AG04450 (cell line): ENCODE measurements at regions not wholly inside any gene's neighbourhood (a gene's known extent, or its start where the extent isn't known, plus 50 kb on each side); places are given as distances from the start of the nearest gene placed in this dataset.

Experiments used
- CTCF ChIA-PET: fragments of 300-600, 350-600 bp; formaldehyde crosslinking; extraction: SDS; loops from one replicate; lab custom pipeline; 2022; ENCODE audit warnings: antibody characterized with exemption, inconsistent platforms; lab: Charles Lee
- POLR2A ChIA-PET: fragments of 350-600 bp; formaldehyde crosslinking; extraction: SDS; loops from one replicate; lab custom pipeline; 2021; ENCODE audit warnings: antibody characterized with exemption, inconsistent platforms; lab: Yijun Ruan, JAX
- DNase-seq: peaks from one replicate; pipeline ENCODE4 v3.0.0-alpha.2; 2011; ENCODE audit warnings: low read depth, low spot score
- H3K27ac ChIP-seq: one replicate; pipeline ENCODE4 v1.5.1; 2012; ENCODE audit warnings: low read depth, low read length, control low read depth
- H3K27me3 ChIP-seq: one replicate; pipeline ENCODE4 v1.6.0; 2012; ENCODE audit warnings: low read length; ENCODE audit not compliant: control insufficient read depth, insufficient read depth
- H3K4me3 ChIP-seq: 2 replicates; pipeline ENCODE4 v1.5.1; 2011; ENCODE audit warnings: mild to moderate bottlenecking, low read depth, low read length, control low read depth
- H3K9me3 ChIP-seq: 2 replicates; pipeline ENCODE4 v1.5.1; 2012; ENCODE audit warnings: low read length; ENCODE audit not compliant: control insufficient read depth, insufficient read depth
- TF ChIP-seq, protein P1 (sequence below): IDR thresholded peaks from 2 replicates; pipeline ENCODE4 v1.5.1; 2011; ENCODE audit warnings: low read depth, low read length, control low read depth, inconsistent platforms

DNA sequence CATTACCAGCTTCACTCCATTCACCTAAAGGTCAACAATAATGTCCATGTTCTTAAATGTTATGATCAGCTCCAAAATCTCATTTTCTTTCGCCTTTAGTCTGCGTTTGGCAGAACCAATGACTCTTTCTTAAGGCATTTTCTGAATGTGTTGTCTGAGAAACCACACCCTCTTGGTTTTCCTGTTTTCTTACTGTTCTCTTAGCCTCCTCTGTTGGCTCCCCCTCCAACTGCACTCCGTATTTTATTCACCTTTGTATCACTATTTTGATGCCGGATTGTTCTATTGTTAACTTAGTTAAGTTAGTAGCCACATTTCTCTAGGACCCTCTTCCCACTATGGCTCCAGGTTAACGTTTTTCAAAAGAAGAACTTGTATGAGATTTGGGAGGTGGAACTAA, 185.6 kb downstream of the DMAC1 start:
- no peak for DNase-seq
- POLR2A ChIA-PET, result no interaction called here
- CTCF ChIA-PET, result interaction anchor here (0.7 kb wide), 1 partner anchor 1419 kb away, joined by 3 read pairs; no protein-coding TSS in a partner anchor
- no peak overlapping the region for H3K4me3 ChIP-seq
- no peaks in the 10 kb centered on the region for H3K27me3 ChIP-seq
- TF ChIP-seq, protein P1, sequence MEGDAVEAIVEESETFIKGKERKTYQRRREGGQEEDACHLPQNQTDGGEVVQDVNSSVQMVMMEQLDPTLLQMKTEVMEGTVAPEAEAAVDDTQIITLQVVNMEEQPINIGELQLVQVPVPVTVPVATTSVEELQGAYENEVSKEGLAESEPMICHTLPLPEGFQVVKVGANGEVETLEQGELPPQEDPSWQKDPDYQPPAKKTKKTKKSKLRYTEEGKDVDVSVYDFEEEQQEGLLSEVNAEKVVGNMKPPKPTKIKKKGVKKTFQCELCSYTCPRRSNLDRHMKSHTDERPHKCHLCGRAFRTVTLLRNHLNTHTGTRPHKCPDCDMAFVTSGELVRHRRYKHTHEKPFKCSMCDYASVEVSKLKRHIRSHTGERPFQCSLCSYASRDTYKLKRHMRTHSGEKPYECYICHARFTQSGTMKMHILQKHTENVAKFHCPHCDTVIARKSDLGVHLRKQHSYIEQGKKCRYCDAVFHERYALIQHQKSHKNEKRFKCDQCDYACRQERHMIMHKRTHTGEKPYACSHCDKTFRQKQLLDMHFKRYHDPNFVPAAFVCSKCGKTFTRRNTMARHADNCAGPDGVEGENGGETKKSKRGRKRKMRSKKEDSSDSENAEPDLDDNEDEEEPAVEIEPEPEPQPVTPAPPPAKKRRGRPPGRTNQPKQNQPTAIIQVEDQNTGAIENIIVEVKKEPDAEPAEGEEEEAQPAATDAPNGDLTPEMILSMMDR, result no peak
- H3K27ac ChIP-seq, result no peak overlapping the region
- no peaks in the 10 kb centered on the region for H3K9me3 ChIP-seq

DNA sequence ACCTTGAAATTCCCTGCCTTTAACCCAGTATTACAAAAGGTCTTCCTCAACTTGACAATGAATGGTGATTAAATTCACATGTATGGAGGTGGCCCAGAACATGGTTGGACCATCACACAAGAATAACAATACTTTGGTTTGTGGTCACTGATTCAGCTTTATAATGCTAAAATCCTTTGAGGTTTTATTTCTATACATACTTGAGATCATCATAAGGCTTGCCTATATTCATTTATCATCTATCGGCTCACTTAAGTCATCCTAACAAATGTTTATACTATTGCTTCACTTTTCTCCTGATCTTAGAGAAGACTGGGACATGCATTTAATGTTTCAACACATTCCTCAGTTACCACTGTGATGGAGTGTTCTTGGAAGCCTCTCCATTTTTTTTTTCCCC, 191.3 kb downstream of the DMAC1 start:
- TF ChIP-seq, protein P1, result no peak
- POLR2A ChIA-PET, result no interaction called here
- Histone ChIP-seq H3K27me3 (no peaks in the 10 kb centered on the region), H3K4me3 (no peak overlapping the region), H3K9me3 (no peaks in the 10 kb centered on the region), H3K27ac (no peak overlapping the region)
- no peak for DNase-seq
- CTCF ChIA-PET, result no interaction called here

DNA sequence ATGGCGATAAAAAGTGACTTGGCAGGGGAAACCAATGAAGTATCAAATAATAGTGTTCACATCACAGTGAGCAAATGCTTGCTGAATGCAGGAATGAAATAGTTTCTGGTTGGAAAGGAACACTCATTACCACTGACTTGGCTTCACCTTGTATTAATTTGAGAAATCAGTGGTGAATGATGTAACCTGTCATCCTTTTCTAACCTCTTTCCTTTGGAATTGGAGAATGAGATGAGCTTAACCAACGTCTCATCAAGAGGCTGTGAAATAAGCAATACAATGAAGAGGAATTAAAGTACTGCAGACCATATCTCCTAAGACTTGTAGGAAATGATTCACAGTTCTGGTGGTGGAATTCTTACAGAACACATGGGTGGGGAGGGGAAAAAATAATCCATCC, 192.2 kb downstream of the DMAC1 start:
- Histone ChIP-seq H3K27me3 (no peaks in the 10 kb centered on the region), H3K4me3 (no peak overlapping the region), H3K9me3 (no peaks in the 10 kb centered on the region), H3K27ac (no peak overlapping the region)
- TF ChIP-seq, protein P1, result no peak
- POLR2A ChIA-PET, result no interaction called here
- no peak for DNase-seq
- CTCF ChIA-PET, result no interaction called here

DNA sequence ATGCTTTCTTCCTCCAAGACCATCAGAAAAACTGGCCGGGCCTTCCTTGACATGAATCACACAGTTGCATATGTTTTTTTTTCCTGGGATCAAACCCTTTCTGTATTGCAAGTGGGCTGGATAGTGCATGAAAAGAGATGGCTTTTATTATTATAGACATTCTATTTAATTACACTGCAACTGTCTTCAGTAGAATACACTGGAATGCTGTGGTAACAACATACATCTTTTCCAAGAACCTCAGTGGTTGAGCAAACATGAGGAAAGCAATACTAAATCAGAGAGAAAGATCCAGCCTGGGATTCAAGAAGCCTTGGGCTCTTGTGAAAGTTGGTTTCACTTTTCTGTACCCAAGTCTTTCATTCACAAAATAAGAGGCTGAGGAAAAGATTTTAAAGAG, 193.0 kb downstream of the DMAC1 start:
- POLR2A ChIA-PET, result no interaction called here
- no peak overlapping the region for H3K27ac ChIP-seq
- DNase-seq, result no peak
- no peaks in the 10 kb centered on the region for H3K27me3 ChIP-seq
- TF ChIP-seq, protein P1, result no peak
- H3K9me3 ChIP-seq, result no peaks in the 10 kb centered on the region
- no peak overlapping the region for H3K4me3 ChIP-seq
- CTCF ChIA-PET, result no interaction called here

DNA sequence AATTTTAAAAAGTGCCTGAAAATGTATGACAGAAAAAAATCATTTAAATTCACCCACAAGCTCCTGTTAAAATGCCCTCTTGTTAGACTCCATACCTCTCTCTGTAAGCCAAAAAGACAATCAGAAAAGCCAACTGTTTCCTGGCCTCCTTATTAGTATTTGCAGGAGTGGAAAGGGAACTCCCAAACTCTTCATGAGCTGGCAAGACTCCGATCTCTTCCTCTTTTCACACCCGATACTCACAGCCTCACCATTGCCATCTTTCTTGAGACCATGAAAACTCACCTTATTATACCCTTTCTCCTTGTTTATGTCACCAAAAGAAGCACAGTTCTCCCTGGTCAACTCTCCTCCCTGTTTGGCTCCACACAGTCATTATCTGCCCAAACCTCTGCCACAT, 197.8 kb downstream of the DMAC1 start:
- TF ChIP-seq, protein P1, result no peak
- no peaks in the 10 kb centered on the region; the same call in 1 of the 2 replicates for H3K9me3 ChIP-seq
- no peaks in the 10 kb centered on the region for H3K27me3 ChIP-seq
- H3K4me3 ChIP-seq, result no peak overlapping the region
- ChIA-PET POLR2A (no interaction called here), CTCF (no interaction called here)
- no peak overlapping the region for H3K27ac ChIP-seq
- no peak for DNase-seq
